ENCODE measurements at regions not wholly inside any gene's neighbourhood (a gene's known extent, or its start where the extent isn't known, plus 50 kb on each side); places are given as distances from the start of the nearest gene placed in this dataset.

GRCh38 chr3:21893242-21893641 lies 142.2 kb upstream of the ZNF385D start:
- no peaks in the 10 kb centered on the region for H3K4me1 Mint-ChIP-seq
- no peak for ATAC-seq
- intact Hi-C loops (cut with micrococcal nuclease), result loop anchor here in 1 of 2 donors (5.0 kb wide), 1 partner anchor 1551 kb away; no protein-coding TSS in a partner anchor
- H3K27me3 Mint-ChIP-seq, result no peaks in the 10 kb centered on the region
- ChIA-PET CTCF (no interaction called here), POLR2A (no interaction called here)
- H3K27ac Mint-ChIP-seq, result no peak overlapping the region
- no peaks in the 10 kb centered on the region for H3K36me3 Mint-ChIP-seq
- H3K9me3 Mint-ChIP-seq, result peaks cover 0 to 14% (median 0%) of the 10 kb centered on the region in 11 donors
- no peaks in the 10 kb centered on the region for H3K9me3 ChIP-seq (ENCODE audit: control insufficient read depth in 2 of 3, low read length in 3 of 3)
- no peaks in the 10 kb centered on the region for H3K4me1 ChIP-seq (ENCODE audit: control insufficient read depth in 2 of 2, insufficient read depth in 2 of 2, low read length in 2 of 2)
- H3K4me3 ChIP-seq (ENCODE audit: low read length), result no peak overlapping the region
- no peak overlapping the region for H3K27ac ChIP-seq (ENCODE audit: low read depth, low read length)
- H3K36me3 ChIP-seq (ENCODE audit: control insufficient read depth in 2 of 3, insufficient read depth in 3 of 3, low read length in 3 of 3), result no peaks in the 10 kb centered on the region
- no peak overlapping the region for H3K4me3 Mint-ChIP-seq
- H3K27me3 ChIP-seq (ENCODE audit: control insufficient read depth in 2 of 2, insufficient read depth in 2 of 2, low read length in 2 of 2), result no peaks in the 10 kb centered on the region
- no peak for DNase-seq

GRCh38 chr3:21894459-21895340 lies 143.7 kb upstream of the ZNF385D start:
- no peaks in the 10 kb centered on the region for H3K36me3 Mint-ChIP-seq
- no peaks in the 10 kb centered on the region for H3K4me1 Mint-ChIP-seq
- no peak overlapping the region for H3K27ac Mint-ChIP-seq
- H3K27me3 Mint-ChIP-seq, result no peaks in the 10 kb centered on the region
- no peak for ATAC-seq
- peaks cover 0 to 7% (median 0%) of the 10 kb centered on the region in 11 donors for H3K9me3 Mint-ChIP-seq
- CTCF ChIA-PET, result no interaction called here
- no peaks in the 10 kb centered on the region for H3K9me3 ChIP-seq (ENCODE audit: control insufficient read depth in 2 of 3, low read length in 3 of 3)
- H3K27ac ChIP-seq (ENCODE audit: low read depth, low read length), result no peak overlapping the region
- no peak overlapping the region for H3K4me3 Mint-ChIP-seq
- H3K36me3 ChIP-seq (ENCODE audit: control insufficient read depth in 2 of 3, insufficient read depth in 3 of 3, low read length in 3 of 3), result no peaks in the 10 kb centered on the region
- H3K4me3 ChIP-seq (ENCODE audit: low read length), result no peak overlapping the region
- no peaks in the 10 kb centered on the region for H3K4me1 ChIP-seq (ENCODE audit: control insufficient read depth in 2 of 2, insufficient read depth in 2 of 2, low read length in 2 of 2)
- POLR2A ChIA-PET, result no interaction called here
- no peaks in the 10 kb centered on the region for H3K27me3 ChIP-seq (ENCODE audit: control insufficient read depth in 2 of 2, insufficient read depth in 2 of 2, low read length in 2 of 2)
- intact Hi-C loops (cut with micrococcal nuclease), result loop anchor here in 1 of 2 donors (5.0 kb wide), 1 partner anchor 1552 kb away; no protein-coding TSS in a partner anchor
- DNase-seq, result no peak

- no peaks in the 10 kb centered on the region for H3K4me1 Mint-ChIP-seq
- Histone ChIP-seq H3K27me3 (ENCODE audit: control insufficient read depth in 2 of 2, insufficient read depth in 2 of 2, low read length in 2 of 2) (no peaks in the 10 kb centered on the region), H3K4me1 (ENCODE audit: control insufficient read depth in 2 of 2, insufficient read depth in 2 of 2, low read length in 2 of 2) (no peaks in the 10 kb centered on the region), H3K9me3 (ENCODE audit: control insufficient read depth in 2 of 3, low read length in 3 of 3) (no peaks in the 10 kb centered on the region), H3K4me3 (ENCODE audit: low read length) (no peak overlapping the region), H3K27ac (ENCODE audit: low read depth, low read length) (no peak overlapping the region), H3K36me3 (ENCODE audit: control insufficient read depth in 2 of 3, insufficient read depth in 3 of 3, low read length in 3 of 3) (no peaks in the 10 kb centered on the region)
- intact Hi-C loops (cut with micrococcal nuclease), result no loop called here
- H3K4me3 Mint-ChIP-seq, result no peak overlapping the region
- DNase-seq (no peak), ATAC-seq (no peak)
- H3K27me3 Mint-ChIP-seq, result no peaks in the 10 kb centered on the region
- no peak overlapping the region for H3K27ac Mint-ChIP-seq
- CTCF ChIA-PET, result no interaction called here
- H3K9me3 Mint-ChIP-seq, result peaks cover 0 to 9% (median 0%) of the 10 kb centered on the region in 11 donors
- no peaks in the 10 kb centered on the region for H3K36me3 Mint-ChIP-seq
- POLR2A ChIA-PET, result no interaction called here
Observed at GRCh38 chr3:21898316-21898715, 147.3 kb upstream of the ZNF385D start.

- Histone ChIP-seq H3K36me3 (ENCODE audit: control insufficient read depth in 2 of 3, insufficient read depth in 3 of 3, low read length in 3 of 3) (no peaks in the 10 kb centered on the region), H3K27ac (ENCODE audit: low read depth, low read length) (no peak overlapping the region), H3K4me3 (ENCODE audit: low read length) (no peak overlapping the region), H3K9me3 (ENCODE audit: control insufficient read depth in 2 of 3, low read length in 3 of 3) (no peaks in the 10 kb centered on the region), H3K27me3 (ENCODE audit: control insufficient read depth in 2 of 2, insufficient read depth in 2 of 2, low read length in 2 of 2) (no peaks in the 10 kb centered on the region), H3K4me1 (ENCODE audit: control insufficient read depth in 2 of 2, insufficient read depth in 2 of 2, low read length in 2 of 2) (no peaks in the 10 kb centered on the region)
- DNase-seq, result no peak
- Mint-ChIP-seq H3K4me3 (no peak overlapping the region), H3K27me3 (no peaks in the 10 kb centered on the region), H3K36me3 (no peaks in the 10 kb centered on the region), H3K27ac (no peak overlapping the region), H3K9me3 (peaks cover 0 to 9% (median 0%) of the 10 kb centered on the region in 11 donors), H3K4me1 (no peaks in the 10 kb centered on the region)
- ATAC-seq, result no peak
- CTCF ChIA-PET, result no interaction called here
- POLR2A ChIA-PET, result no interaction called here
- intact Hi-C loops (cut with micrococcal nuclease), result no loop called here
Observed at GRCh38 chr3:21901484-21901883, 150.5 kb upstream of the ZNF385D start.

- Histone ChIP-seq H3K4me3 (ENCODE audit: low read length) (no peak overlapping the region), H3K27ac (ENCODE audit: low read depth, low read length) (no peak overlapping the region), H3K4me1 (ENCODE audit: control insufficient read depth in 2 of 2, insufficient read depth in 2 of 2, low read length in 2 of 2) (no peaks in the 10 kb centered on the region), H3K36me3 (ENCODE audit: control insufficient read depth in 2 of 3, insufficient read depth in 3 of 3, low read length in 3 of 3) (no peaks in the 10 kb centered on the region), H3K27me3 (ENCODE audit: control insufficient read depth in 2 of 2, insufficient read depth in 2 of 2, low read length in 2 of 2) (no peaks in the 10 kb centered on the region), H3K9me3 (ENCODE audit: control insufficient read depth in 2 of 3, low read length in 3 of 3) (no peaks in the 10 kb centered on the region)
- intact Hi-C loops (cut with micrococcal nuclease), result no loop called here
- ChIA-PET CTCF (no interaction called here), POLR2A (no interaction called here)
- H3K27ac Mint-ChIP-seq, result no peak overlapping the region
- H3K36me3 Mint-ChIP-seq, result no peaks in the 10 kb centered on the region
- no peaks in the 10 kb centered on the region for H3K27me3 Mint-ChIP-seq
- DNase-seq (no peak), ATAC-seq (no peak)
- peaks cover 0 to 7% (median 0%) of the 10 kb centered on the region in 11 donors for H3K9me3 Mint-ChIP-seq
- H3K4me3 Mint-ChIP-seq, result no peak overlapping the region
- no peaks in the 10 kb centered on the region for H3K4me1 Mint-ChIP-seq
Observed at GRCh38 chr3:21902956-21903355, 151.9 kb upstream of the ZNF385D start.

GRCh38 chr3:21909096-21909495 lies 158.1 kb upstream of the ZNF385D start:
- Mint-ChIP-seq H3K4me3 (no peak overlapping the region), H3K36me3 (no peaks in the 10 kb centered on the region), H3K9me3 (peaks cover 0 to 12% (median 4%) of the 10 kb centered on the region in 11 donors), H3K27ac (no peak overlapping the region), H3K27me3 (no peaks in the 10 kb centered on the region), H3K4me1 (no peaks in the 10 kb centered on the region)
- Histone ChIP-seq H3K9me3 (ENCODE audit: control insufficient read depth in 2 of 3, low read length in 3 of 3) (no peaks in the 10 kb centered on the region), H3K27ac (ENCODE audit: low read depth, low read length) (no peak overlapping the region), H3K4me1 (ENCODE audit: control insufficient read depth in 2 of 2, insufficient read depth in 2 of 2, low read length in 2 of 2) (no peaks in the 10 kb centered on the region), H3K27me3 (ENCODE audit: control insufficient read depth in 2 of 2, insufficient read depth in 2 of 2, low read length in 2 of 2) (no peaks in the 10 kb centered on the region), H3K36me3 (ENCODE audit: control insufficient read depth in 2 of 3, insufficient read depth in 3 of 3, low read length in 3 of 3) (no peaks in the 10 kb centered on the region), H3K4me3 (ENCODE audit: low read length) (no peak overlapping the region)
- POLR2A ChIA-PET, result no interaction called here
- DNase-seq (no peak), ATAC-seq (no peak)
- intact Hi-C loops (cut with micrococcal nuclease), result no loop called here
- CTCF ChIA-PET, result no interaction called here

- no peaks in the 10 kb centered on the region for H3K9me3 ChIP-seq (ENCODE audit: control insufficient read depth in 2 of 3, low read length in 3 of 3)
Observed at GRCh38 chr3:21912711-21913110, 161.7 kb upstream of the ZNF385D start.

More at GRCh38 chr3:21912711-21913110, 161.7 kb upstream of the ZNF385D start:
- Mint-ChIP-seq H3K9me3 (peaks cover 0 to 11% (median 4%) of the 10 kb centered on the region in 11 donors), H3K27me3 (no peaks in the 10 kb centered on the region), H3K27ac (no peak overlapping the region), H3K4me1 (no peaks in the 10 kb centered on the region), H3K36me3 (no peaks in the 10 kb centered on the region), H3K4me3 (no peak overlapping the region)
- POLR2A ChIA-PET, result no interaction called here
- intact Hi-C loops (cut with micrococcal nuclease), result no loop called here
- CTCF ChIA-PET, result no interaction called here
- ATAC-seq (no peak), DNase-seq (no peak)
- Histone ChIP-seq H3K27me3 (ENCODE audit: control insufficient read depth in 2 of 2, insufficient read depth in 2 of 2, low read length in 2 of 2) (no peaks in the 10 kb centered on the region), H3K36me3 (ENCODE audit: control insufficient read depth in 2 of 3, insufficient read depth in 3 of 3, low read length in 3 of 3) (no peaks in the 10 kb centered on the region), H3K4me3 (ENCODE audit: low read length) (no peak overlapping the region), H3K4me1 (ENCODE audit: control insufficient read depth in 2 of 2, insufficient read depth in 2 of 2, low read length in 2 of 2) (no peaks in the 10 kb centered on the region), H3K27ac (ENCODE audit: low read depth, low read length) (no peak overlapping the region)

Measured in naive thymus-derived CD4-positive, alpha-beta T cell (primary cell).